Mammary epithelial cell (primary cell): ENCODE measurements at regions not wholly inside any gene's neighbourhood (a gene's known extent, or its start where the extent isn't known, plus 50 kb on each side); places are given as distances from the start of the nearest gene placed in this dataset.

Experiments
- EZH2 ChIP-seq: IDR thresholded peaks from 2 replicates; pipeline ENCODE4 v1.6.1; 2012; ENCODE audit warnings: low read length, inconsistent platforms, borderline replicate concordance
- TF ChIP-seq, protein P1 (sequence below), 2 donors: IDR thresholded peaks in 1 of 2; conservative IDR thresholded peaks in 1 of 2; 2 replicates each; pipeline ENCODE4 v1.5.1; 2011 to 2012; ENCODE audit warnings: inconsistent platforms in 2 of 2, low read length in 2 of 2, mild to moderate bottlenecking in 2 of 2, control low read depth in 1 of 2, low read depth in 1 of 2; ENCODE audit not compliant: insufficient read depth in 1 of 2; ENCODE audit errors: extremely low read depth in 1 of 2

DNA sequence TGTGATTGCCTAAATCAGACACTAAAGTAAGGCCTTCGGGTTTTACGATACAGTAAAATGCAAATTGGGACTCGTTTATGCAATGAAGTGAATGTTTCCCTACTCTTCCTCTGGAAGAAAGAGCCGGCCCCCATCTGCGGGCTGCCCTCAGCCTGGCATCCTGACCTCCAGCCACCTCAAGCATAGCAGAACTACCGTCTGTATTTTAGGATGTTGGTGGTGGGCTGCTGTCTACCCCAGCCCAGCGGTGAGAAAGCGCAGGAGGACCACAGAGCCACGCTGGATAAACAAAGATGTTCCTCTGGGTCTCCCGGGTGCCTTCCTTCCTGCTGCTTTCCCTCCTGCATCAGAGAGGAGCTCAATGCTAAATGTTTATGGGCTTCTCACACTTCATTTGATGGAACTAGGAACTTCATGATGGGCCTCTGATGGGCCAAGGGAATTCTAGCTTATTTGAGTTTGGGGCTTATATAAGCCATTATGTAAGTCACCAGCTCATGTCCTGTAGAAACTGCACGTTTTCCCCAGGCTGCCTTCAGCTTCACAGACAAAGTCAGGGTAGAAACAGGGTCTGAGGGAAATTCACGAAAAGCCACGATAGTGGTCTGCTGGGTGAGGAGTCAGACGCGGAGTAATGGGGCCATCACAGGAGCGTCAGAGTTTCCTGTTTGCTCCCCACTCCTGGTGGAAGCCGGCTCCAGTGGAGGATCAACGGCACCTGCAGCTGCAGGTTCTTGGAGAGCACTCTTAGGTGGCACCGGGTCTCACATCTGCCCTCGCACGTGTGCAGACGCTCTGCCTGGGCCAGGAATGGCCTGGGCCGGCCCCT lies 287.4 kb downstream of the BRD1 start:
- TF ChIP-seq, protein P1, sequence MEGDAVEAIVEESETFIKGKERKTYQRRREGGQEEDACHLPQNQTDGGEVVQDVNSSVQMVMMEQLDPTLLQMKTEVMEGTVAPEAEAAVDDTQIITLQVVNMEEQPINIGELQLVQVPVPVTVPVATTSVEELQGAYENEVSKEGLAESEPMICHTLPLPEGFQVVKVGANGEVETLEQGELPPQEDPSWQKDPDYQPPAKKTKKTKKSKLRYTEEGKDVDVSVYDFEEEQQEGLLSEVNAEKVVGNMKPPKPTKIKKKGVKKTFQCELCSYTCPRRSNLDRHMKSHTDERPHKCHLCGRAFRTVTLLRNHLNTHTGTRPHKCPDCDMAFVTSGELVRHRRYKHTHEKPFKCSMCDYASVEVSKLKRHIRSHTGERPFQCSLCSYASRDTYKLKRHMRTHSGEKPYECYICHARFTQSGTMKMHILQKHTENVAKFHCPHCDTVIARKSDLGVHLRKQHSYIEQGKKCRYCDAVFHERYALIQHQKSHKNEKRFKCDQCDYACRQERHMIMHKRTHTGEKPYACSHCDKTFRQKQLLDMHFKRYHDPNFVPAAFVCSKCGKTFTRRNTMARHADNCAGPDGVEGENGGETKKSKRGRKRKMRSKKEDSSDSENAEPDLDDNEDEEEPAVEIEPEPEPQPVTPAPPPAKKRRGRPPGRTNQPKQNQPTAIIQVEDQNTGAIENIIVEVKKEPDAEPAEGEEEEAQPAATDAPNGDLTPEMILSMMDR (conservative IDR thresholded peaks at IDR 0.05 in 1 of 2, IDR thresholded peaks at IDR 0.05 in 1 of 2; ENCODE audit: extremely low read depth in 1 of 2, insufficient read depth in 1 of 2, low read depth in 1 of 2, low read length in 2 of 2), result no peak
- TF ChIP-seq EZH2, result no peak
